Epithelial cell of proximal tubule (primary cell): ENCODE measurements at regions not wholly inside any gene's neighbourhood (a gene's known extent, or its start where the extent isn't known, plus 50 kb on each side); places are given as distances from the start of the nearest gene placed in this dataset.

Experiments
- DNase-seq: peaks from one replicate; pipeline ENCODE4 v3.0.0-alpha.2; 2011; ENCODE audit warnings: low read depth
- H3K4me3 ChIP-seq: 2 replicates; pipeline ENCODE4 v1.5.1; 2011; ENCODE audit warnings: low read depth, mild to moderate bottlenecking, low read length
- CTCF ChIP-seq: conservative IDR thresholded peaks from 2 replicates; pipeline ENCODE4 v1.5.1; 2012; ENCODE audit warnings: low read depth, mild to moderate bottlenecking, low read length

GRCh38 chr5:114221807-114222206 lies 140.1 kb upstream of the KCNN2 start:
- no peak for TF ChIP-seq CTCF
- DNase-seq = no peak
- no peak overlapping the region for H3K4me3 ChIP-seq

DNA sequence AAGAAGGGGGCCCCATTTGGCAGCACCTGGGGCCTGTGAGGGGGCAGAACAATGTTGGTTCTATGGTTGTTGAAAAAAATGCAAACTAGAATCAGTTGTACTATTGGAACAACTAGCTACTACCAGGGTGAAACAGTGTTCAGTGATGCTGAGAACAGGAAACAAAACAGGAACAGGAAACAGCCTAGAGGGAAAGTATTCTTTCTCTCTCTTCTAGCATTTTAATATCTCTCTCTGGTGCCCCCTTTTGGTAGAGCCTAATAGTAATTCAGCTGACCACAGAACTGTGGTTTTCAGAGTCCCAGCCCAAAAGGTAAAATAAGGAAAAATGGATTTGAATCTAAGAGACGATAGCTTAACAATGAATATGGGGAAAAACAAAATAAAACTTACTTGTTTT lies 138.0 kb upstream of the KCNN2 start:
- DNase-seq = no peak
- no peak overlapping the region for H3K4me3 ChIP-seq
- peak; percentile 42 for TF ChIP-seq CTCF

DNA sequence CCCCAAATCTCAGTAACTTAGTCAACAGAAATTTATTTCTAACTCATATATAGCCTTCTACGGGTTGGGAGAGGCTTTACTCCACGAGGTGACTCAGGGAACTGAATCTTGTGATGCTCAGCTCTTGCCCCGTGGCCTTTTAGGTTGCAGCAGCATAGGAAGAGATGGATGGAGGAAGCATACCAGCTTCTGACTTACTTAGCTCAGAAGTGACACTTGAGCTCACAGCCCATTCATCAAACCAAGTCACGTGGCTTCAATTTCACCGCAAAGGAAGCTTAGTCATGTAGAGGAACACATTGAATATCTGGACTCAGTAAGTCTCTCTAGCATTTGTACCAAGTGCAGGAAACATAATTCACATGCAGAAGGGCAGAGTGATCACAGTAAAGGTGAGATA lies 124.1 kb upstream of the KCNN2 start:
- no peak for TF ChIP-seq CTCF
- DNase-seq = no peak
- no peak overlapping the region for H3K4me3 ChIP-seq

DNA sequence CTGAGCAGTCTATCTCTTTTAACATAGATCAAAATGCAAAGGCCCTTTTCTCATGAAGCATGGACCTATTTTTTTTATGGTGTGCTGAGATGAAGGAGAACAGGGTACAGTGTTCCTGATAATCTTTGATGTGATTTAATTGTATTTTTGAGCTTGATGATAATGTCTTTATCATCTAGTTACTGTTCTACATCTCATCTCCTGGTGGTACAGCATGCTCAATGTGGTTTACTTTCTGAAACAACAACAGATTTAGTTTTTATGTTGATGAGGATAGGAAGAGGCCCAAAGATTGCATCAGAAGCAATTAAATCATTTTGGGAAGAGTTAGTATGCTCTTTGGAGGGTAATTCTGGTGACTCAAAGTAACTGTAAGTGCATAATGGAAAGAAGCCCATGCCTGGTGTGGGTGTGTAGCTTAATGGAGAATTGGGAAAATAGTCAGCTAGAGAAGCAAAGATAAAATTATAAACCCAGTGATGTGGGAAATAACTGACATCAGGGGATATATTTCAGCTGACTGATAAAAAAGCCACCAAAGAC lies 123.0 kb upstream of the KCNN2 start:
- H3K4me3 ChIP-seq = no peak overlapping the region
- no peak for DNase-seq
- TF ChIP-seq CTCF = no peak

DNA sequence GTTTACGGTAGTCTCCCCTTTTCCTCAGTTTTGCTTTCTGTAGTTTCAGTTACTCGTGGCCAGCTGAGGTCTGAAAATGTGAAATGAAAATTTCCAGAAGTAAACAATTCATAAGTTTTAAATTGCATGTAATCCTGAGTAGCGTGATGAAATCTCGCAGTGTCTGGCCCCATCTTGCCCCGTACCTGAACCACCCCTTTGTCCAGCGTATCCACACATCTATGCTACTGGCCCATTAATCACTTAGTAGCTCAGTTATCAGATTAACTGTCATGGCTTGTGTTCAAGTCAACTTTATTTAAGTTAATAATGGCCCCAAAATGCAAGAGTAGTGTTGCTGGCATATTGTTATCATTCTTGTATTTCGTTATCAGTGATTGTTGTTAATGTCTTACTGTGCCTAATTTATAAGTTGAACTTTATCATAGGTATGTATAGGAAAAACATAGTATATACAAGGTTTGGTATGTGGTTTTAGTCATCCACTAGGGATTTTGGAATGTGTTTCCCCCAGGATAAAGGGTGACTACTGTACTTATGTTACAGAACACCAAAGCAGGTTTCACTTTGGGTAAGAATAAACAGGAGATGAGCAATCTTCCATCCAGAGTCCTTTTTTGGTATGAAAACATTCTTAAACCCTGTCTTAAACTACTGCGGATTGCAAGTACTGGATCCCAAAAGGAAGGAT lies 118.4 kb upstream of the KCNN2 start:
- TF ChIP-seq CTCF = no peak
- DNase-seq = no peak
- no peak overlapping the region for H3K4me3 ChIP-seq

GRCh38 chr5:114243972-114244317 lies 117.9 kb upstream of the KCNN2 start:
- H3K4me3 ChIP-seq = no peak overlapping the region
- DNase-seq = no peak
- TF ChIP-seq CTCF = no peak

- no peak for TF ChIP-seq CTCF
- no peak for DNase-seq
- H3K4me3 ChIP-seq = no peak overlapping the region
Observed at GRCh38 chr5:114249823-114250222, 112.0 kb upstream of the KCNN2 start.
